HEK293T (cell line): ENCODE measurements at regions not wholly inside any gene's neighbourhood (a gene's known extent, or its start where the extent isn't known, plus 50 kb on each side); places are given as distances from the start of the nearest gene placed in this dataset.

Source experiments
- CTCF ChIA-PET: fragments of 350-600 bp; formaldehyde crosslinking; extraction: SDS; loops from one replicate; lab custom pipeline; 2021; ENCODE audit warnings: antibody characterized with exemption, inconsistent platforms; lab: Yijun Ruan, JAX
- POLR2A ChIA-PET: fragments of 350-600 bp; formaldehyde crosslinking; extraction: SDS; loops from one replicate; lab custom pipeline; 2020; ENCODE audit warnings: antibody characterized with exemption, inconsistent platforms; lab: Yijun Ruan, JAX
- DNase-seq: peaks from one replicate; pipeline ENCODE4 v3.0.0; 2012; ENCODE audit warnings: mixed read lengths; ENCODE audit errors: extremely low spot score
- ARNT ChIP-seq: fragments of 450-650 bp; IDR thresholded peaks from 2 replicates; pipeline ENCODE4 v1.6.1; 2017; ENCODE audit warnings: mild to moderate bottlenecking
- BHLHE40 ChIP-seq: fragments of 450-650 bp; IDR thresholded peaks from 2 replicates; pipeline ENCODE4 v1.6.1; 2016; ENCODE audit warnings: mild to moderate bottlenecking, moderate library complexity, borderline replicate concordance
- CTBP1 ChIP-seq: fragments of 450-650 bp; IDR thresholded peaks from 2 replicates; pipeline ENCODE4 v1.6.1; 2016; ENCODE audit warnings: borderline replicate concordance
- ELF4 ChIP-seq: fragments of 450-650 bp; IDR thresholded peaks from 2 replicates; pipeline ENCODE4 v1.6.1; 2017; ENCODE audit warnings: antibody characterized with exemption
- FOXA1 ChIP-seq: fragments of 450-650 bp; IDR thresholded peaks from 2 replicates; pipeline ENCODE4 v1.6.1; 2016; ENCODE audit warnings: mild to moderate bottlenecking
- FOXK2 ChIP-seq: fragments of 450-650 bp; IDR thresholded peaks from 2 replicates; pipeline ENCODE4 v1.6.1; 2016; ENCODE audit warnings: mild to moderate bottlenecking
- FOXM1 ChIP-seq: fragments of 450-650 bp; IDR thresholded peaks from 2 replicates; pipeline ENCODE4 v1.6.1; 2017; ENCODE audit warnings: mild to moderate bottlenecking, borderline replicate concordance
- HDGF ChIP-seq: fragments of 450-650 bp; IDR thresholded peaks from 2 replicates; pipeline ENCODE4 v1.6.1; 2017; ENCODE audit warnings: antibody characterized with exemption, borderline replicate concordance
- L3MBTL2 ChIP-seq: fragments of 450-650 bp; conservative IDR thresholded peaks from 2 replicates; pipeline ENCODE4 v1.6.1; 2016; ENCODE audit warnings: mild to moderate bottlenecking
- LEF1 ChIP-seq: fragments of 450-650 bp; IDR thresholded peaks from 2 replicates; pipeline ENCODE4 v1.6.1; 2017; ENCODE audit warnings: mild to moderate bottlenecking, borderline replicate concordance
- NFRKB ChIP-seq: fragments of 450-650 bp; IDR thresholded peaks from 2 replicates; pipeline ENCODE4 v1.6.1; 2016; ENCODE audit warnings: mild to moderate bottlenecking, moderate library complexity
- PKNOX1 ChIP-seq: fragments of 450-650 bp; IDR thresholded peaks from 2 replicates; pipeline ENCODE4 v1.6.1; 2016
- SP1 ChIP-seq: fragments of 450-650 bp; IDR thresholded peaks from 2 replicates; pipeline ENCODE4 v1.6.1; 2017
- SUZ12 ChIP-seq: fragments of 450-650 bp; IDR thresholded peaks from 2 replicates; pipeline ENCODE4 v1.6.1; 2016; ENCODE audit warnings: mild to moderate bottlenecking
- TARDBP ChIP-seq: fragments of 450-650 bp; IDR thresholded peaks from 2 replicates; pipeline ENCODE4 v1.6.1; 2016
- ZNF384 ChIP-seq: fragments of 450-650 bp; IDR thresholded peaks from 2 replicates; pipeline ENCODE4 v1.6.1; 2016

- TF ChIP-seq ARNT (no peak), BHLHE40 (no peak), ELF4 (no peak), ZNF384 (no peak), L3MBTL2 (no peak), PKNOX1 (no peak), NFRKB (no peak), SP1 (no peak)
- CTCF ChIA-PET, result interaction anchor here (1.1 kb wide), 1 partner anchor 27 kb away, joined by 4 read pairs; no protein-coding TSS in a partner anchor
- DNase-seq, result no peak
- POLR2A ChIA-PET, result no interaction called here
These were observed 246.8 kb downstream of the BUD13 start for GRCh38 chr11:116525961-116526495.

GRCh38 chr11:116519499-116519898, 253.3 kb downstream of the BUD13 start:
- no peak for DNase-seq
- ChIA-PET CTCF (no interaction called here), POLR2A (no interaction called here)
- no peak for TF ChIP-seq SUZ12
- TF ChIP-seq ARNT, result no peak
- TF ChIP-seq L3MBTL2, result no peak
- no peak for TF ChIP-seq TARDBP
- TF ChIP-seq ELF4, result no peak
- TF ChIP-seq SP1, result no peak

- POLR2A ChIA-PET, result no interaction called here
- DNase-seq, result no peak
- CTCF ChIA-PET, result interaction anchor here (0.6 kb wide), 1 partner anchor 1458 kb away, joined by 3 read pairs; no protein-coding TSS in a partner anchor
- no peak for TF ChIP-seq LEF1
- no peak for TF ChIP-seq SP1
- TF ChIP-seq TARDBP, result no peak
- no peak for TF ChIP-seq ELF4
- no peak for TF ChIP-seq L3MBTL2
- TF ChIP-seq PKNOX1, result no peak
- TF ChIP-seq CTBP1, result no peak
- TF ChIP-seq SUZ12, result no peak
- no peak for TF ChIP-seq BHLHE40
- no peak for TF ChIP-seq ARNT
- TF ChIP-seq HDGF, result no peak
- TF ChIP-seq NFRKB, result no peak
- no peak for TF ChIP-seq FOXA1
- no peak for TF ChIP-seq FOXK2
- no peak for TF ChIP-seq FOXM1
- TF ChIP-seq ZNF384, result no peak
These were observed 254.6 kb downstream of the BUD13 start for GRCh38 chr11:116518141-116518540.

- CTCF ChIA-PET, result no interaction called here
- no peak for DNase-seq
- TF ChIP-seq PKNOX1, result no peak
- TF ChIP-seq FOXM1, result no peak
- no peak for TF ChIP-seq LEF1
- TF ChIP-seq BHLHE40, result no peak
- TF ChIP-seq FOXA1, result no peak
- no peak for TF ChIP-seq HDGF
- TF ChIP-seq ZNF384, result no peak
- no peak for TF ChIP-seq NFRKB
- no peak for TF ChIP-seq SUZ12
- no peak for TF ChIP-seq FOXK2
- no peak for TF ChIP-seq L3MBTL2
- TF ChIP-seq CTBP1, result no peak
- no peak for TF ChIP-seq ELF4
- POLR2A ChIA-PET, result no interaction called here
These were observed 255.2 kb downstream of the BUD13 start for GRCh38 chr11:116517584-116517983.

- ChIA-PET POLR2A (no interaction called here), CTCF (no interaction called here)
- no peak for TF ChIP-seq ELF4
- TF ChIP-seq HDGF, result no peak
- no peak for TF ChIP-seq TARDBP
- TF ChIP-seq SP1, result no peak
- TF ChIP-seq BHLHE40, result no peak
- no peak for TF ChIP-seq FOXA1
- no peak for TF ChIP-seq ZNF384
- no peak for TF ChIP-seq FOXM1
- no peak for TF ChIP-seq FOXK2
- no peak for DNase-seq
These were observed 255.7 kb downstream of the BUD13 start for GRCh38 chr11:116517077-116517476.

GRCh38 chr11:116515664-116516184, 257.1 kb downstream of the BUD13 start:
- no peak for DNase-seq
- CTCF ChIA-PET, result interaction anchor here (0.7 kb wide), 1 partner anchor 16 kb away, joined by 3 read pairs; no protein-coding TSS in a partner anchor

More at GRCh38 chr11:116515664-116516184, 257.1 kb downstream of the BUD13 start:
- TF ChIP-seq ARNT, result no peak
- TF ChIP-seq BHLHE40, result no peak
- TF ChIP-seq HDGF, result no peak
- TF ChIP-seq PKNOX1, result no peak
- no peak for TF ChIP-seq CTBP1
- no peak for TF ChIP-seq L3MBTL2
- POLR2A ChIA-PET, result no interaction called here
